Panc1 (cell line): ENCODE measurements at regions not wholly inside any gene's neighbourhood (a gene's known extent, or its start where the extent isn't known, plus 50 kb on each side); places are given as distances from the start of the nearest gene placed in this dataset.
"Not testable (repeated sequence)": the region's sequence is repeated elsewhere in the genome, so short reads cannot be mapped to it uniquely, and the experiment has no call there.

Source experiments
- TF ChIP-seq, protein P1 (sequence below), 2 experiments: IDR thresholded peaks; 2 replicates each; pipeline ENCODE4 v1.6.1; 2011 to 2012; ENCODE audit warnings: low read depth in 2 of 2, control low read depth in 1 of 2, low read length in 1 of 2, mild to moderate bottlenecking in 1 of 2, moderate library complexity in 1 of 2; ENCODE audit not compliant: insufficient read depth in 1 of 2
- TF ChIP-seq, protein P2 (sequence below): fragments of 450-650 bp; IDR thresholded peaks from 2 replicates; pipeline ENCODE4 v1.5.1; 2017; ENCODE audit warnings: mild to moderate bottlenecking

DNA sequence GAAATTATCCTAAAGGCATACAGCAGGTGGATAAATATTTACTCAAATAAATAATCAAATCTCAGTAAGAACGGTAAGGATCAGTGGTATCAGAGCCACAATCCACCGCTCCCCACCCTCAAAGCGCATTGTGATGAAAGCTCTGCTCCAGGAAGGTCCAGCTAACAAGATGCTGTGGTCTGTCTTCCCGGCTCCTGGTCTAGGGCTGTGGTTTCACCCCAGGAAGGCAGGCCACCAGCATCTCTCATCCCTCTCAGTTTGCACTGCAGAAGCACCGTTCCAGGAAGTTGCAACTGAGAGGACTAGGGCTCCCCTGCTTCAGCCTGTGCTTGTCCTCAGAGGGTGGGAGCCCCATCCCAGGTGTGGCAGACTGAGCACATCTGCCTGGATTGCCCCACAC, 86.1 kb upstream of the SAMD11 start:
- TF ChIP-seq, protein P1, sequence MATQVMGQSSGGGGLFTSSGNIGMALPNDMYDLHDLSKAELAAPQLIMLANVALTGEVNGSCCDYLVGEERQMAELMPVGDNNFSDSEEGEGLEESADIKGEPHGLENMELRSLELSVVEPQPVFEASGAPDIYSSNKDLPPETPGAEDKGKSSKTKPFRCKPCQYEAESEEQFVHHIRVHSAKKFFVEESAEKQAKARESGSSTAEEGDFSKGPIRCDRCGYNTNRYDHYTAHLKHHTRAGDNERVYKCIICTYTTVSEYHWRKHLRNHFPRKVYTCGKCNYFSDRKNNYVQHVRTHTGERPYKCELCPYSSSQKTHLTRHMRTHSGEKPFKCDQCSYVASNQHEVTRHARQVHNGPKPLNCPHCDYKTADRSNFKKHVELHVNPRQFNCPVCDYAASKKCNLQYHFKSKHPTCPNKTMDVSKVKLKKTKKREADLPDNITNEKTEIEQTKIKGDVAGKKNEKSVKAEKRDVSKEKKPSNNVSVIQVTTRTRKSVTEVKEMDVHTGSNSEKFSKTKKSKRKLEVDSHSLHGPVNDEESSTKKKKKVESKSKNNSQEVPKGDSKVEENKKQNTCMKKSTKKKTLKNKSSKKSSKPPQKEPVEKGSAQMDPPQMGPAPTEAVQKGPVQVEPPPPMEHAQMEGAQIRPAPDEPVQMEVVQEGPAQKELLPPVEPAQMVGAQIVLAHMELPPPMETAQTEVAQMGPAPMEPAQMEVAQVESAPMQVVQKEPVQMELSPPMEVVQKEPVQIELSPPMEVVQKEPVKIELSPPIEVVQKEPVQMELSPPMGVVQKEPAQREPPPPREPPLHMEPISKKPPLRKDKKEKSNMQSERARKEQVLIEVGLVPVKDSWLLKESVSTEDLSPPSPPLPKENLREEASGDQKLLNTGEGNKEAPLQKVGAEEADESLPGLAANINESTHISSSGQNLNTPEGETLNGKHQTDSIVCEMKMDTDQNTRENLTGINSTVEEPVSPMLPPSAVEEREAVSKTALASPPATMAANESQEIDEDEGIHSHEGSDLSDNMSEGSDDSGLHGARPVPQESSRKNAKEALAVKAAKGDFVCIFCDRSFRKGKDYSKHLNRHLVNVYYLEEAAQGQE (IDR thresholded peaks at IDR 0.05; ENCODE audit: insufficient read depth in 1 of 2, low read depth in 2 of 2, low read length in 1 of 2): not testable (repeated sequence)
- TF ChIP-seq, protein P2, sequence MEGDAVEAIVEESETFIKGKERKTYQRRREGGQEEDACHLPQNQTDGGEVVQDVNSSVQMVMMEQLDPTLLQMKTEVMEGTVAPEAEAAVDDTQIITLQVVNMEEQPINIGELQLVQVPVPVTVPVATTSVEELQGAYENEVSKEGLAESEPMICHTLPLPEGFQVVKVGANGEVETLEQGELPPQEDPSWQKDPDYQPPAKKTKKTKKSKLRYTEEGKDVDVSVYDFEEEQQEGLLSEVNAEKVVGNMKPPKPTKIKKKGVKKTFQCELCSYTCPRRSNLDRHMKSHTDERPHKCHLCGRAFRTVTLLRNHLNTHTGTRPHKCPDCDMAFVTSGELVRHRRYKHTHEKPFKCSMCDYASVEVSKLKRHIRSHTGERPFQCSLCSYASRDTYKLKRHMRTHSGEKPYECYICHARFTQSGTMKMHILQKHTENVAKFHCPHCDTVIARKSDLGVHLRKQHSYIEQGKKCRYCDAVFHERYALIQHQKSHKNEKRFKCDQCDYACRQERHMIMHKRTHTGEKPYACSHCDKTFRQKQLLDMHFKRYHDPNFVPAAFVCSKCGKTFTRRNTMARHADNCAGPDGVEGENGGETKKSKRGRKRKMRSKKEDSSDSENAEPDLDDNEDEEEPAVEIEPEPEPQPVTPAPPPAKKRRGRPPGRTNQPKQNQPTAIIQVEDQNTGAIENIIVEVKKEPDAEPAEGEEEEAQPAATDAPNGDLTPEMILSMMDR: not testable (repeated sequence)
